ENCODE measurements at regions not wholly inside any gene's neighbourhood (a gene's known extent, or its start where the extent isn't known, plus 50 kb on each side); places are given as distances from the start of the nearest gene placed in this dataset.

GRCh38 chr15:98025237-98025636 is 64.7 kb downstream of the ARRDC4 start:
- Mint-ChIP-seq H3K4me3 (no peak overlapping the region), H3K36me3 (peaks cover 4% of the 10 kb centered on the region; the same call in 1 of the 2 replicates), H3K27me3 (ENCODE audit: low read depth) (no peaks in the 10 kb centered on the region), H3K9me3 (peaks cover 12% of the 10 kb centered on the region), H3K27ac (peak overlapping the region; percentile 48), H3K4me1 (peaks cover 16% of the 10 kb centered on the region)
- TF ChIP-seq ZNF317 (CRISPR knock-in tag; IDR thresholded peaks at IDR 0.05; ENCODE audit: borderline replicate concordance, low read depth) (no peak), ZNF232 (CRISPR knock-in tag; IDR thresholded peaks at IDR 0.05) (no peak), FOXP1 (CRISPR knock-in tag; IDR thresholded peaks at IDR 0.05; ENCODE audit: borderline replicate concordance) (no peak), NR3C1 (CRISPR knock-in tag; conservative IDR thresholded peaks at IDR 0.05; ENCODE audit: low read depth) (no peak), FOXK1 (CRISPR knock-in tag; IDR thresholded peaks at IDR 0.05) (no peak)
- TF ChIP-seq, protein P1, sequence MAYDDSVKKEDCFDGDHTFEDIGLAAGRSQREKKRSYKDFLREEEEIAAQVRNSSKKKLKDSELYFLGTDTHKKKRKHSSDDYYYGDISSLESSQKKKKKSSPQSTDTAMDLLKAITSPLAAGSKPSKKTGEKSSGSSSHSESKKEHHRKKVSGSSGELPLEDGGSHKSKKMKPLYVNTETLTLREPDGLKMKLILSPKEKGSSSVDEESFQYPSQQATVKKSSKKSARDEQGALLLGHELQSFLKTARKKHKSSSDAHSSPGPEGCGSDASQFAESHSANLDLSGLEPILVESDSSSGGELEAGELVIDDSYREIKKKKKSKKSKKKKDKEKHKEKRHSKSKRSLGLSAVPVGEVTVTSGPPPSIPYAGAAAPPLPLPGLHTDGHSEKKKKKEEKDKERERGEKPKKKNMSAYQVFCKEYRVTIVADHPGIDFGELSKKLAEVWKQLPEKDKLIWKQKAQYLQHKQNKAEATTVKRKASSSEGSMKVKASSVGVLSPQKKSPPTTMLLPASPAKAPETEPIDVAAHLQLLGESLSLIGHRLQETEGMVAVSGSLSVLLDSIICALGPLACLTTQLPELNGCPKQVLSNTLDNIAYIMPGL (CRISPR knock-in tag; IDR thresholded peaks at IDR 0.05), result no peak
- CTCF ChIA-PET, result interaction anchor here (1.0 to 1.2 kb wide), 3 partner anchors 121 to 287 kb away, joined by 3 to 5 read pairs (median 3); no protein-coding TSS in a partner anchor
- ATAC-seq (peak; percentile 67), DNase-seq (ENCODE audit: low spot score) (no peak)
- POLR2A ChIA-PET, result interaction anchor here (0.6 to 0.7 kb wide), 2 partner anchors 37 to 136 kb away, joined by 3 to 6 read pairs; no protein-coding TSS in a partner anchor

- H3K4me1 Mint-ChIP-seq, result no peaks in the 10 kb centered on the region
- no peak overlapping the region for H3K4me3 Mint-ChIP-seq
- ChIA-PET POLR2A (no interaction called here), CTCF (no interaction called here)
- H3K27me3 Mint-ChIP-seq (ENCODE audit: low read depth), result no peaks in the 10 kb centered on the region
- ATAC-seq, result no peak
- DNase-seq (ENCODE audit: low spot score), result no peak
- H3K27ac Mint-ChIP-seq, result no peak overlapping the region
- TF ChIP-seq ZNF232 (CRISPR knock-in tag; IDR thresholded peaks at IDR 0.05) (no peak), ZNF416 (CRISPR knock-in tag; IDR thresholded peaks at IDR 0.05) (no peak), MLX (CRISPR knock-in tag; IDR thresholded peaks at IDR 0.05) (no peak), GTF2I (CRISPR knock-in tag; conservative IDR thresholded peaks at IDR 0.05) (no peak), CBFB (CRISPR knock-in tag; IDR thresholded peaks at IDR 0.05; ENCODE audit: low read depth) (no peak), CREB1 (CRISPR knock-in tag; IDR thresholded peaks at IDR 0.05) (no peak), ESRRA (CRISPR knock-in tag; IDR thresholded peaks at IDR 0.05; ENCODE audit: borderline replicate concordance) (no peak), E2F1 (CRISPR knock-in tag; IDR thresholded peaks at IDR 0.05) (no peak), E2F5 (CRISPR knock-in tag; IDR thresholded peaks at IDR 0.05) (no peak), TP53 (CRISPR knock-in tag; IDR thresholded peaks at IDR 0.05) (no peak), ATF1 (CRISPR knock-in tag; IDR thresholded peaks at IDR 0.05) (no peak), IRF2 (CRISPR knock-in tag; IDR thresholded peaks at IDR 0.05; ENCODE audit: borderline replicate concordance, low read depth) (no peak), USF1 (CRISPR knock-in tag; IDR thresholded peaks at IDR 0.05) (no peak), GRHL2 (CRISPR knock-in tag; IDR thresholded peaks at IDR 0.05; ENCODE audit: insufficient replicate concordance, severe bottlenecking) (no peak), RELA (CRISPR knock-in tag; IDR thresholded peaks at IDR 0.05; ENCODE audit: borderline replicate concordance) (no peak), FOXJ3 (CRISPR knock-in tag; IDR thresholded peaks at IDR 0.05; ENCODE audit: borderline replicate concordance) (no peak), NR1H2 (CRISPR knock-in tag; IDR thresholded peaks at IDR 0.05) (no peak), CTCF (IDR thresholded peaks at IDR 0.05) (no peak)
- TF ChIP-seq, protein P2, sequence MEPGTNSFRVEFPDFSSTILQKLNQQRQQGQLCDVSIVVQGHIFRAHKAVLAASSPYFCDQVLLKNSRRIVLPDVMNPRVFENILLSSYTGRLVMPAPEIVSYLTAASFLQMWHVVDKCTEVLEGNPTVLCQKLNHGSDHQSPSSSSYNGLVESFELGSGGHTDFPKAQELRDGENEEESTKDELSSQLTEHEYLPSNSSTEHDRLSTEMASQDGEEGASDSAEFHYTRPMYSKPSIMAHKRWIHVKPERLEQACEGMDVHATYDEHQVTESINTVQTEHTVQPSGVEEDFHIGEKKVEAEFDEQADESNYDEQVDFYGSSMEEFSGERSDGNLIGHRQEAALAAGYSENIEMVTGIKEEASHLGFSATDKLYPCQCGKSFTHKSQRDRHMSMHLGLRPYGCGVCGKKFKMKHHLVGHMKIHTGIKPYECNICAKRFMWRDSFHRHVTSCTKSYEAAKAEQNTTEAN (CRISPR knock-in tag; IDR thresholded peaks at IDR 0.05), result no peak
- TF ChIP-seq, protein P3, sequence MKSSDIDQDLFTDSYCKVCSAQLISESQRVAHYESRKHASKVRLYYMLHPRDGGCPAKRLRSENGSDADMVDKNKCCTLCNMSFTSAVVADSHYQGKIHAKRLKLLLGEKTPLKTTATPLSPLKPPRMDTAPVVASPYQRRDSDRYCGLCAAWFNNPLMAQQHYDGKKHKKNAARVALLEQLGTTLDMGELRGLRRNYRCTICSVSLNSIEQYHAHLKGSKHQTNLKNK (CRISPR knock-in tag; IDR thresholded peaks at IDR 0.05), result no peak
- H3K9me3 Mint-ChIP-seq, result no peaks in the 10 kb centered on the region
- no peaks in the 10 kb centered on the region for H3K36me3 Mint-ChIP-seq
Observed at GRCh38 chr15:98034731-98035130, 74.2 kb downstream of the ARRDC4 start.

All from WTC11 (cell line).